ENCODE measurements at regions not wholly inside any gene's neighbourhood (a gene's known extent, or its start where the extent isn't known, plus 50 kb on each side); places are given as distances from the start of the nearest gene placed in this dataset.

- intact Hi-C loops (cut with DNase I): no loop called here
- no peak for DNase-seq (ENCODE audit: low spot score)
Observed at GRCh38 chr1:101290922-101291561, 54.2 kb downstream of the S1PR1 start.

DNA sequence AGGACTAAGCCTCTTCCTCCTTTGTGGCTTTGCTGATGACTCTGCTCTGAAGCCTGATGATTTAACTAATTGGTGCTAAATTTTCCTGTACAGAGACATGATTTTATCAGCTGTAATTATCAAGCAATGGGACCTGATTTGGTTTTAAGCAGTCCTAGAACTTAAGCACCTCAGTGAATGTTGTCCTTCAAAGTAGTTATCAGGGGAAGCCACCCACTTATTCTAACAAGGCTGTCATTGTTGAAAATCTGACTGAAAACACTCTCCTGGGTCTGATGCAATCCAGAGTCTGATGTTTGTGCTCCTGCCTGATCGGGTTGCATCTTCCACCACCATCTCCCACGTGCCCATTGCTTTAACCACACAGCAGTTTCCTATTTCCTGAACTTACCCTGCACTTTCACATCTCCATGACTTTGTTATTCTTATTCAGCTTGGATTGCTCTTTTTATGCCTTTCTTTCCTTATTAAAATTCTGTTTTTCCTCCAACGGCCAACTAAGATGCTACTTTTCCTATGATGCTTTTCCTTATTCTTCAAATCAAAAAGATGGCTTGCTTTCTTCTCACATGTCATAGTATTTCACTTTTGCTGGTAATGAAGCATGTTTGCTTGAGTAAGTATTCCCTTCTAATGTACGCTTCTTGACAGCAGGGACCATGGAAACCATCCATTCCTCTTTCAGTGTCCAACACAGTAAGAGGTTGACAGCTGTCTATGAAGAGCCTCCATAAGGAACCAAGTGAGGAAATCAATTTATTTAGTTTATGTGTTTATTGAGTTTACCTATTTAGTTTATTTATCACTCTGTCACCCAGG lies 55.0 kb downstream of the S1PR1 start:
- no peak for DNase-seq (ENCODE audit: low spot score)
- intact Hi-C loops (cut with DNase I): no loop called here

- no peak for DNase-seq (ENCODE audit: low spot score)
- intact Hi-C loops (cut with DNase I): no loop called here
Observed at GRCh38 chr1:101293461-101294051, 56.7 kb downstream of the S1PR1 start.

GRCh38 chr1:101295209-101295608 lies 58.4 kb downstream of the S1PR1 start:
- intact Hi-C loops (cut with DNase I): no loop called here
- no peak for DNase-seq (ENCODE audit: low spot score)

- DNase-seq (ENCODE audit: low spot score): no peak
- intact Hi-C loops (cut with DNase I): no loop called here
Observed at GRCh38 chr1:101298663-101299062, 61.8 kb downstream of the S1PR1 start.

GRCh38 chr1:101299141-101299540 lies 62.3 kb downstream of the S1PR1 start:
- no peak for DNase-seq (ENCODE audit: low spot score)
- intact Hi-C loops (cut with DNase I): no loop called here

DNA sequence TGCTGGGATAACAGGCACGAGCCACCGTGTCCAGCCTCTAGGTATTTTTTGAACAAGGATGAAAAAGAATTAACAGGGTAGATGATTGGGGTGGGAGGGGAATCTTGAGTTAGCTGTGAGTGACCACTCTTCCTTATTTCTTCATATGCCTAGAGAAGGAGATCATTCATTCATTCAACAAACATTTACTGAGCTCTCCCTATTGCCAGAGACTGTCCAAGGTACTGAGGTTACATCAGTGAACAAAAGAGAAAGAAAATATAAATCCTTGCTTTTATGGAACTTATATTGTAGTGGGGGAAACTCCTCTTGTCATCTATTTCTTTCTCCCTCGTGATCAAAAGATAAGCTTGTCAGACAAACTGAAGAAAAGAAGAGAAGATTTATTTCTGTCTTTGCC lies 62.9 kb downstream of the S1PR1 start:
- no peak for DNase-seq (ENCODE audit: low spot score)
- intact Hi-C loops (cut with DNase I): no loop called here

GRCh38 chr1:101300916-101301315 lies 64.1 kb downstream of the S1PR1 start:
- intact Hi-C loops (cut with DNase I): no loop called here
- no peak for DNase-seq (ENCODE audit: low spot score)

DNA sequence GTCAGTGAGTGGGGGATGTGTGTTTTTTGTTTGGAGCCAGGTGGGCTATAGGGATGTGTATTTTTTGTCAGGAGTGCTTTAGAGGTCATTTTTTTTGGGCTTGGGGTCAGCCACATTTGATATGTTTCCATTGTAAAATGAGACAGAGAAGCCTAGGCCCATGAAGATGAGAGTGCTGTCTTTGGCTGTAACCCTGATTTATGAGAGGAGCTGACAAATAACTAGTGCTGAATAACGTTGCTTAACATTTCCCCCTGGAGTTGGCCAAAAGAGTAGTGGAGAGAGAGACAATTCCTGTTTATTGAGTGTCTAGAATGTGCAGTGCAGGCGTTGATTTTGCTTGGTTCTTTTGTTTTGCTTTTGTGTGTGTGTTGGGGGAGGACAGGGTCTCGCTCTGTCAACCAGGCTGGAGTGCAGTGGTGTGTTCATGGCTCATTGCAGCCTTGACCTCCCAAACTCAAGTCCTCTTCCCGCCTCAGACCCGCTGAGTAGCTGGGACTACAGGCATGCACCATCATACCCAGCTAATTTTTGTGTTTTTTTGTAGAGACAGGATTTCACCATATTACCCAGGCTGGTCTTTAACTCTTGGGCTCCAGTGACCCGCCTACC lies 64.7 kb downstream of the S1PR1 start:
- no peak for DNase-seq (ENCODE audit: low spot score)
- intact Hi-C loops (cut with DNase I): no loop called here

DNA sequence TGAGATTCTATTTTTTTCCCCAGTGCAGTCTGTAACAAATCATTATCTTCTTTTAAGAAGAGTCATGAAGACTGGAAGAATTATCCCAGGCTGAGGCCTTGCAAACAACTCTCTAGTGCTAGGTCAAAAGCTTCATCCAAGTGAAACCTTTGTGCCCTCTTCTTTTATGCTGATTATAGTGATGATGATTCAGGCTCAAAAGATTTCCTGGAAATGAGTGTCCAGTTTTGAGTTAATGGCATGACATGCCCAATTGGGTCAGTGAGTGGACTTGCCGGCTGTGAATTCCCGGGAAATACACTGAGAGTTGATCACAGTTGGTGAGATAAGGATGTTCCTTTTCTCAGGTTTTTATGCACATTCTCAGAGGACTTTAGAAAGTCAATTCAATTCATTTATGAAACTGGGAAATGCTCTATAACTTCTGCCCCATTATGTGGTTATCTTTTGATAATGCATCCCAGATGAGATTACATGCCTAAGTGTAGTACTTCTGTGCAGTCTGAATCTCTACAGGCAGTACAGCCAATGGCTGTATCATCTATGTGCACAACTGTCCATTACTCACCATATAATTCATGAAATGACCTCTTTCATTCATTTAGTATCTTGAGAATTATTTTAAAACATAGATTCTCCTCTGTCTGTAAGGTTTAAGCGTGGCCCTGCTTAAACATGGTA lies 66.2 kb downstream of the S1PR1 start:
- intact Hi-C loops (cut with DNase I): no loop called here
- DNase-seq (ENCODE audit: low spot score): no peak

DNA sequence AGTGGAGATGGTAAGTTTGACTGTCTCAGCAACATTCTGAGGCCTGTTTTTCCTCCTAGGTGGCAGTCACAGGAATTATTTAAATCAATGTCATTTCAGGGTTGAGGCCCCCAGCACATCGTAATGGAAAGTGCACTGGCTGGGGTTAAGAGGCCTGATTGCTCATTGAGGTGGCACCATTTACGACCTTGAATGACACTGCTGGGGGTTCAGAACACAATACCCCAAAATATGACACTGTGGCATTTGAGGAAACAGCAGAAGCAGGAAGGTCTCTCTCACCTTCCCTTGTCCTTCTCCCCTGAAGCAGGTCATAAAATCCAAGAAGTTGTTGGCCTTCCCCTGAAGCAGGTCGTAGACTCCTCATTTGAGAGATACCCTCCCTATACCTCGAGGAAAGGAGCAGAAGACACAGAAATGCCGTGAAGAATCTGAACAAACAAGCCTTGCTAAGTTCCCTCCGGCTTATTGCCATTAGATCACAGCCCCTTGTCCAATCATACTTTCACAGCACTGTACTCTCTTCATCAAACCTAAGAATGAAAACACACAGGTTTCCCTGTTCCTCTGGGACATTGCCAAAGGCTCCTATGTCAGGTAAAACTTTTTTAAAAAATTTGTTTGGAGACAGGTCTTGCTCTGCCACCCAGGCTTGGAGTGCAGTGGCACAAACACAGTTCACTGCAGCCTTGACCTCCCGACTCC lies 71.3 kb downstream of the S1PR1 start:
- intact Hi-C loops (cut with DNase I): no loop called here
- no peak for DNase-seq (ENCODE audit: low spot score)

GRCh38 chr1:101308935-101309333 lies 72.1 kb downstream of the S1PR1 start:
- intact Hi-C loops (cut with DNase I): no loop called here

DNA sequence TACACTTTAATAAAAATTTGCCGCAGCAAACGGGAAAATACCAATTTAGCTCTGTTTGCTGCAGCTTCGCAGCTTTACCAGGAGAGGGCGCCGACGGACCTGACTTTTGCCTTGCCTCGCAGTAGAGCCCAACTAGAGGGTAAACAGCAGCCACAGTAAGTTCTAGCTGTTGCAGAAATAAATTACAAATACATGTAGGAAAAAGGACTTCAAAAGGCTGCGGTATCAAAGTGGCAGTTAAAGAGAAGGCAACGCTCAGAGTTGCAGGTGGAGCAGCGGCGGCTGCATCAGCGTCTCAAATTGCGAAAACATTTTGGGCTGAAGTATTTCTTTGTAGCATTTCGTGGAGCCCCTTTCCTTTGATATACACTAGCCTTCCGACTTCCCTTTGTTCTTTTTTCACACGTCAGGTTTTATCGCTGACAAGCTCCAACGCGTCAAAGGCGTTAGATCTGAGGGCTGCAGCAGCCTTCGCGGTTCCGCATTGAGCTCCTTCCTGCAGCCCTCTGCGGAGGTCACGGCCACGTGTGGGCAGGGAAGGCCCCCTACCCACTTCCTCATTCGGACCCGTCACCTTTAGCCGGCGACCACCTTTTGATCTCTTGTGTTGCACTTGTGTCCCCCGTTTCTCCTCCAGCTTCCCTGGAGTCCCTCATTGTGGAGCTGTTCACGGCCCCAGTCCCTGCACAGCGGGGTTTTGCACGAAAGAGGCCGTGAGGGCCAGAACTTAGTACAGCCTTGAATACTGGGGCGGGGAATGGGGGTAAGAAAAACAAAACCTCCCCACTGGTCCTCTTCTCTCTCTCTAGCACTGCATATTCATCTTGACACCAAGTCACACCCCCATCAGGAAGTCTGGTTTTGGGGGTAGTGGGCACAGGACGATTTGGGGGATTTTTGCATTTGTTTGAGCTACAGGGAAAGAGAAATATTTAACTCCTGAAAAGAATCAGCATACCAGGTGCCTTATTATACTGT lies 72.8 kb downstream of the S1PR1 start:
- intact Hi-C loops (cut with DNase I): loop anchor here in 1 of 2 donors (10.0 kb wide), 1 partner anchor 1985 kb away; no protein-coding TSS in a partner anchor
- DNase-seq (ENCODE audit: low spot score): no peak

More at GRCh38 chr1:101308935-101309333, 72.1 kb downstream of the S1PR1 start:
- DNase-seq (ENCODE audit: low spot score): no peak

- DNase-seq (ENCODE audit: low spot score): no peak
- intact Hi-C loops (cut with DNase I): loop anchor here in 1 of 2 donors (10.0 kb wide), 1 partner anchor 1986 kb away; no protein-coding TSS in a partner anchor
Observed at GRCh38 chr1:101310506-101310905, 73.7 kb downstream of the S1PR1 start.

- no peak for DNase-seq (ENCODE audit: low spot score)
- intact Hi-C loops (cut with DNase I): loop anchor here in 1 of 2 donors (10.0 kb wide), 1 partner anchor 1987 kb away; no protein-coding TSS in a partner anchor
Observed at GRCh38 chr1:101311146-101311920, 74.5 kb downstream of the S1PR1 start.

DNA sequence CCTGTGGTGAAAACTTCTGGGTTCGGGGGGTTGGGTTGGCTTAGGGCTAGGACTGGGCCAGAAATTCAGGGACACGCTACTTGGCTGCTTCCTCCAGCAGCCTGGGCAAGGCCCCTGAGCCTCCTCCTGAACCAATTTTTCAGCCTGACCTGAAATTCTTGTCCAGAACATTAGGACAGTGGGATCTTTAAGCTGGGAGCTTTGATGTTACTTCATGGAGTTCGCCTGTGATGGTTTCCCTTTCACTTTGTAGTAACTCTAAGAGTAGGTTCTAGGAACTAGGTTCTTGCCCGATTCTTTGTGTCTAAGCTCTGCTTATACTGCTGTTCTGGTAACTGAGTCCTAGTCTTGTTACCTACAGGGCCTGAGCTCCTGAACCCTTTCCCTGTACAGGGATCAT lies 75.3 kb downstream of the S1PR1 start:
- intact Hi-C loops (cut with DNase I): loop anchor here in 1 of 2 donors (10.0 kb wide), 1 partner anchor 1987 kb away; no protein-coding TSS in a partner anchor
- DNase-seq (ENCODE audit: low spot score): no peak

GRCh38 chr1:101313356-101313755 lies 76.5 kb downstream of the S1PR1 start:
- intact Hi-C loops (cut with DNase I): loop anchor here in 1 of 2 donors (10.0 kb wide), 1 partner anchor 1989 kb away; no protein-coding TSS in a partner anchor
- no peak for DNase-seq (ENCODE audit: low spot score)

Data from posterior vena cava (tissue), 2 donors.